PC-9 (cell line): ENCODE measurements at regions not wholly inside any gene's neighbourhood (a gene's known extent, or its start where the extent isn't known, plus 50 kb on each side); places are given as distances from the start of the nearest gene placed in this dataset.

ENCODE experiments used
- BruUV-seq: library from RNA; stranded (reverse); fragments of 400-500 nt; replicated peaks from 2 replicates; lab custom pipeline; 2021; lab: Mats Ljungman, UMichigan
- CTCF ChIA-PET: fragments of 300-600 bp; sonication (Branson Sonifier 250); formaldehyde crosslinking; loops from one replicate; lab custom pipeline; 2022; ENCODE audit warnings: antibody characterized with exemption; lab: Charles Lee
- POLR2A ChIA-PET: fragments of 300-600 bp; sonication (Branson Sonifier 250); formaldehyde crosslinking; loops from one replicate; lab custom pipeline; 2022; ENCODE audit warnings: antibody characterized with exemption; ENCODE audit not compliant: unreplicated experiment; lab: Charles Lee
- DNase-seq, 2 experiments: peaks; one replicate each; pipeline versions ENCODE4 v3.0.0 to v3.0.0-alpha.2; 2015 to 2022; ENCODE audit warnings: mixed read lengths in 1 of 2
- H2AFZ ChIP-seq: fragments of 200-600 bp; sonication (generic); 2 replicates; pipeline ENCODE4 v1.8.1; 2017; ENCODE audit warnings: antibody characterized with exemption
- H3F3A ChIP-seq: fragments of 200-600 bp; sonication (generic); 2 replicates; pipeline ENCODE4 v1.8.1; 2017; ENCODE audit warnings: antibody characterized with exemption, mild to moderate bottlenecking, low read depth; ENCODE audit not compliant: insufficient read depth
- H3K27ac ChIP-seq: fragments of 200-600 bp; sonication (generic); 2 replicates; pipeline ENCODE4 v1.6.1; 2016; ENCODE audit warnings: mixed run types
- H3K27me3 ChIP-seq: fragments of 200-600 bp; sonication (generic); 2 replicates; pipeline ENCODE4 v1.6.1; 2016; ENCODE audit warnings: low read depth, mixed run types; ENCODE audit not compliant: insufficient read depth
- H3K36me3 ChIP-seq: fragments of 200-600 bp; sonication (generic); 2 replicates; pipeline ENCODE4 v1.6.1; 2016; ENCODE audit warnings: low read depth, mixed run types
- H3K4me1 ChIP-seq: fragments of 200-600 bp; sonication (generic); replicated peaks from 2 replicates; pipeline ENCODE4 v1.6.1; 2016; ENCODE audit warnings: mixed run types; ENCODE audit not compliant: insufficient read depth
- H3K4me2 ChIP-seq: fragments of 200-600 bp; sonication (generic); 2 replicates; pipeline ENCODE4 v1.6.1; 2017; ENCODE audit warnings: mixed run types
- H3K4me3 ChIP-seq: fragments of 200-600 bp; sonication (generic); 2 replicates; pipeline ENCODE4 v1.6.1; 2016; ENCODE audit warnings: mixed run types
- H3K79me2 ChIP-seq: fragments of 200-600 bp; sonication (generic); 2 replicates; pipeline ENCODE4 v1.6.1; 2017; ENCODE audit warnings: low read depth, mixed run types
- H3K9me2 ChIP-seq: fragments of 200-600 bp; sonication (generic); 2 replicates; pipeline ENCODE4 v1.8.1; 2017; ENCODE audit warnings: mild to moderate bottlenecking; ENCODE audit not compliant: insufficient read depth
- H3K9me3 ChIP-seq: fragments of 200-600 bp; sonication (generic); 2 replicates; pipeline ENCODE4 v1.8.1; 2016; ENCODE audit warnings: low read depth; ENCODE audit not compliant: insufficient read depth
- H4K20me1 ChIP-seq: fragments of 200-600 bp; sonication (generic); 2 replicates; pipeline ENCODE4 v1.8.1; 2017; ENCODE audit not compliant: insufficient read depth
- EZH2 ChIP-seq: fragments of 200-600 bp; sonication (generic); IDR thresholded peaks from 2 replicates; pipeline ENCODE4 v1.8.0; 2017; ENCODE audit warnings: antibody characterized with exemption, low read depth
- intact Hi-C: fragments of 100-400 bp; cut with micrococcal nuclease; formaldehyde crosslinking; loops from one replicate; pipeline ENCODE4 v1.10.0; 2022; ENCODE audit not compliant: unreplicated experiment
- TF ChIP-seq, protein P1 (sequence below): fragments of 200-600 bp; sonication (generic); conservative IDR thresholded peaks from 2 replicates; pipeline ENCODE4 v1.6.1; 2017; ENCODE audit warnings: mixed run types, antibody characterized with exemption, mild to moderate bottlenecking, moderate library complexity

GRCh38 chr2:172361840-172362239, 65.5 kb upstream of the ITGA6 start:
- BruUV-seq = no TSS peak
- Histone ChIP-seq H3K79me2 (no peaks in the 10 kb centered on the region), H3K27me3 (no peaks in the 10 kb centered on the region), H4K20me1 (no peaks in the 10 kb centered on the region), H3K9me3 (no peaks in the 10 kb centered on the region), H3F3A (peaks cover 1% of the 10 kb centered on the region; the same call in 1 of the 2 replicates), H3K9me2 (no peaks in the 10 kb centered on the region; the same call in 1 of the 2 replicates), H3K4me2 (no peak overlapping the region), H3K4me3 (no peak overlapping the region), H2AFZ (no peak overlapping the region), H3K36me3 (no peaks in the 10 kb centered on the region), H3K4me1 (no peaks in the 10 kb centered on the region), H3K27ac (no peak overlapping the region)
- ChIA-PET POLR2A (no interaction called here), CTCF (no interaction called here)
- no peak for TF ChIP-seq EZH2
- TF ChIP-seq, protein P1, sequence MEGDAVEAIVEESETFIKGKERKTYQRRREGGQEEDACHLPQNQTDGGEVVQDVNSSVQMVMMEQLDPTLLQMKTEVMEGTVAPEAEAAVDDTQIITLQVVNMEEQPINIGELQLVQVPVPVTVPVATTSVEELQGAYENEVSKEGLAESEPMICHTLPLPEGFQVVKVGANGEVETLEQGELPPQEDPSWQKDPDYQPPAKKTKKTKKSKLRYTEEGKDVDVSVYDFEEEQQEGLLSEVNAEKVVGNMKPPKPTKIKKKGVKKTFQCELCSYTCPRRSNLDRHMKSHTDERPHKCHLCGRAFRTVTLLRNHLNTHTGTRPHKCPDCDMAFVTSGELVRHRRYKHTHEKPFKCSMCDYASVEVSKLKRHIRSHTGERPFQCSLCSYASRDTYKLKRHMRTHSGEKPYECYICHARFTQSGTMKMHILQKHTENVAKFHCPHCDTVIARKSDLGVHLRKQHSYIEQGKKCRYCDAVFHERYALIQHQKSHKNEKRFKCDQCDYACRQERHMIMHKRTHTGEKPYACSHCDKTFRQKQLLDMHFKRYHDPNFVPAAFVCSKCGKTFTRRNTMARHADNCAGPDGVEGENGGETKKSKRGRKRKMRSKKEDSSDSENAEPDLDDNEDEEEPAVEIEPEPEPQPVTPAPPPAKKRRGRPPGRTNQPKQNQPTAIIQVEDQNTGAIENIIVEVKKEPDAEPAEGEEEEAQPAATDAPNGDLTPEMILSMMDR = no peak
- DNase-seq = no peak
- intact Hi-C loops = no loop called here

DNA sequence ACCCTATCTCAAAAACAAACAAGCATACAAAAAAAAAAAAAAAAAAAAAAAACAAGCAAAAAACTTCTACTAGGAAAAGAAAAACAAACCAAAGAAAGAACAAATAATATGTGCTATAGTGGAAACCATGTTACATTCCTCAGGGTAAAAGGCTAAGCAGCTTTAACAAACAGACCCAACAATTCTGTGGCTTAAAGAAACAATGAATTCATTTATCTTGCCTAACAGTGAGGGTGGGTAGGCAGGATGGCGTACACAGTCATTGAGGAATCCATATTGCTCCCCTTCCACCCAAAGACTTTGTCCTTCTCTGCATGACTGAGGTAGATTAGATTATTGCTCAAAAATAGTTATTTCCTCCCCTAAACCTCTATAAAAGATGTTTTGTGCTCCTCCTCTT, 63.1 kb upstream of the ITGA6 start:
- POLR2A ChIA-PET = no interaction called here
- no peak for DNase-seq

GRCh38 chr2:172366596-172367150, 60.7 kb upstream of the ITGA6 start:
- Histone ChIP-seq H3K9me2 (no peaks in the 10 kb centered on the region; the same call in 1 of the 2 replicates), H3K4me2 (no peak overlapping the region), H3K4me1 (no peaks in the 10 kb centered on the region), H3F3A (no peaks in the 10 kb centered on the region), H3K9me3 (peaks cover 26% of the 10 kb centered on the region), H3K4me3 (no peak overlapping the region), H2AFZ (no peak overlapping the region), H3K27ac (no peak overlapping the region), H3K79me2 (no peaks in the 10 kb centered on the region), H4K20me1 (no peaks in the 10 kb centered on the region), H3K36me3 (no peaks in the 10 kb centered on the region), H3K27me3 (no peaks in the 10 kb centered on the region)
- TF ChIP-seq EZH2 = no peak
- TF ChIP-seq, protein P1 = no peak
- ChIA-PET POLR2A (interaction anchor here (0.6 kb wide), 1 partner anchor 829 kb away, joined by 4 read pairs; no protein-coding TSS in a partner anchor), CTCF (interaction anchor here (0.6 kb wide), 1 partner anchor 17 kb away, joined by 3 read pairs; no protein-coding TSS in a partner anchor)
- no peak for DNase-seq
- BruUV-seq = no TSS peak
- intact Hi-C loops = no loop called here

More for the DNA sequence above, 63.1 kb upstream of the ITGA6 start:
- no peaks in the 10 kb centered on the region for H3K27me3 ChIP-seq
- H3K4me1 ChIP-seq = no peaks in the 10 kb centered on the region
- TF ChIP-seq, protein P1 = no peak
- no peak for TF ChIP-seq EZH2
- H3K79me2 ChIP-seq = no peaks in the 10 kb centered on the region
- H3K9me3 ChIP-seq = peaks cover 12% of the 10 kb centered on the region
- no peaks in the 10 kb centered on the region for H3K36me3 ChIP-seq
- no peaks in the 10 kb centered on the region for H3F3A ChIP-seq
- H3K4me3 ChIP-seq = no peak overlapping the region
- H4K20me1 ChIP-seq = no peaks in the 10 kb centered on the region
- CTCF ChIA-PET = no interaction called here
- H3K9me2 ChIP-seq = no peaks in the 10 kb centered on the region; the same call in 1 of the 2 replicates
- H2AFZ ChIP-seq = no peak overlapping the region
- intact Hi-C loops = no loop called here
- no peak overlapping the region for H3K27ac ChIP-seq
- BruUV-seq = no TSS peak
- H3K4me2 ChIP-seq = no peak overlapping the region
